NCI-H69 (cell line): ENCODE measurements at regions not wholly inside any gene's neighbourhood (a gene's known extent, or its start where the extent isn't known, plus 50 kb on each side); places are given as distances from the start of the nearest gene placed in this dataset.

Source experiments
- DNase-seq: peaks from one replicate; lab custom pipeline; 2025; lab: John Stamatoyannopoulos, UW

- DNase-seq: no peak
These were observed 114.2 kb upstream of the EEA1 start for GRCh38 chr12:93043192-93043876.

- DNase-seq: no peak
These were observed 114.7 kb upstream of the EEA1 start for GRCh38 chr12:93043877-93044209.

DNA sequence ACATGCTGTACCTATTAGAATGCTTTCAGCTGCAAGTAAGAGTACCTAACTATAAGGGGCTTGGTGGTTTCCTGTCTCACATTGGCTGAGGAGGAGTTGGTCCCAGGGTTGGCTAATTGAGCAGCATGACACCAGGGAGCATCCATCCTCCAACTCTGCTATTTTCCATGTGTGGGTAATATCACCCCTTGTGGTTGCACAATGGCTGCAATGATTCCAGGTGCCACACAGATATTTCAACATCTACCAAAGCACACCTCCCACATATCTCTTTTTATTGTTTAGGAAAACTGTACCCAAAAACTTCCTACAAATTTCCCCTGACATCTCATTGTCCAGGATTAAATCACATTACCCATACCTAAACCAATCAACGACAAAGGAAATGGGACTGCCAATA is 118.0 kb upstream of the EEA1 start:
- no peak for DNase-seq

GRCh38 chr12:93048656-93049055 is 119.6 kb upstream of the EEA1 start:
- no peak for DNase-seq

GRCh38 chr12:93050026-93050747 is 121.1 kb upstream of the EEA1 start:
- peak; percentile 7 for DNase-seq

GRCh38 chr12:93050748-93051081 is 121.6 kb upstream of the EEA1 start:
- DNase-seq: no peak

GRCh38 chr12:93054021-93054420 is 124.9 kb upstream of the EEA1 start:
- DNase-seq: no peak

GRCh38 chr12:93055221-93055620 is 126.1 kb upstream of the EEA1 start:
- DNase-seq: no peak

DNA sequence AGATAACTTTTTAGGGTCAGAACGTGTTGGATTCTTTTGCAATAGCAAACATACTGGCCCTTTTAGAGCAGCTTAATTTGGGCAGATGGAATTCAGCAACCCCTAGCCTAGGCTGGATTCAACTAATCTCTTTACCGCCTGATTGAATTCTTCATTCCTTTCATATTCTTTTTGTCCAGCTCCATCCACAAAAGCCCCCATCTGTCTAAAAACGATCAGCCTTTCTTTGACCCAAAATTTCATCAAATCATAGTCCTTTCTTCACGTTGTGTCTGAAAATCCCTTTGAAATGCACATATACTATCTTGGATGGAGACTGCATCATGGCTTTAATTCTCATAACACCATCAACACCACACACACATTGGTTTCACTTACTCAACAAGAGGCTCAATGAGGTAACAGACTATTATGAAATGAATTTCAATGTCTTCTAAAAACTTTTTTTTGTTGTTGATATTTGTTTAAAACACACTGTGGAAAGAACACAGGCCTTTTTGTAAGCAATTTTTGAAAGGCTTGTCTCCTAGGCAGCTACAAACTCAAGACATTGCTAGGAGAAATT is 128.0 kb upstream of the EEA1 start:
- DNase-seq: no peak

DNA sequence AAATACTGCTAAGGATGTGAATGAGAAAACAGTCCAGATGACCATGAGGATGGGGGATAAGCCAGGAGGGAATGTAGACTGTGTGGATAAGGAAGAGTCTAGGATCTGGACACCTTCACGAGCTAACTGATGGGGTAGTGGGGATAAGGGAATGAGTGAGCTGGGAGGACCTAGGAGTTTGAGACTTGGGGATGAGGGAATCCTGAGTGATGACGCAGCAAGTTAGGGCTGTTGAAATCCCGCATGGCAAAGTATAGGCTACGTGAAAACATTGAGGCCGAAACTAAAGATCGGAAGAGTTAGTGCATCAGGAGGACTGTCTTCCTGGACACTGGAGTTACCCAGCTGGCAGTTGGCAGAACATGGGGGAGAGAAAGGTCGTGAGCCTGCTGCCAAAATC is 129.2 kb upstream of the EEA1 start:
- DNase-seq: no peak

DNA sequence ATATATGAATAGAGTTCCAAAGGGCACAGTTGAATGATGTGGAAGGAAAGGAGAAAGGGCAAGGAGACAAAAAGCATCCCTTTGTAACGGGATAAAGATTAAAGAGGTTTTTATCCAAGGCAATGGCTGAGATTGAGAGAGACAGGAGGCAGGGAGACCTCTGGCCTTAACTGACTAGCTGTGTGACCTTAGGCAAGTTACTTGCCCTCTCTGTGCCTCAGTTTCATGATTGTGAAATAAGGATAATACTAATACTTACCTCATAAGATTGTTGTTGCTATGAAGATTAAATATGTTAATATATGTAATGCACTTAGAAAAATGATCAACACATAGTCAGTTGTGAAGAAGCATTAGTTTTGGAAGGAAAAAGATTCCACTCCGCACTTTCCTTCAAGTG is 130.2 kb upstream of the EEA1 start:
- DNase-seq: no peak

DNA sequence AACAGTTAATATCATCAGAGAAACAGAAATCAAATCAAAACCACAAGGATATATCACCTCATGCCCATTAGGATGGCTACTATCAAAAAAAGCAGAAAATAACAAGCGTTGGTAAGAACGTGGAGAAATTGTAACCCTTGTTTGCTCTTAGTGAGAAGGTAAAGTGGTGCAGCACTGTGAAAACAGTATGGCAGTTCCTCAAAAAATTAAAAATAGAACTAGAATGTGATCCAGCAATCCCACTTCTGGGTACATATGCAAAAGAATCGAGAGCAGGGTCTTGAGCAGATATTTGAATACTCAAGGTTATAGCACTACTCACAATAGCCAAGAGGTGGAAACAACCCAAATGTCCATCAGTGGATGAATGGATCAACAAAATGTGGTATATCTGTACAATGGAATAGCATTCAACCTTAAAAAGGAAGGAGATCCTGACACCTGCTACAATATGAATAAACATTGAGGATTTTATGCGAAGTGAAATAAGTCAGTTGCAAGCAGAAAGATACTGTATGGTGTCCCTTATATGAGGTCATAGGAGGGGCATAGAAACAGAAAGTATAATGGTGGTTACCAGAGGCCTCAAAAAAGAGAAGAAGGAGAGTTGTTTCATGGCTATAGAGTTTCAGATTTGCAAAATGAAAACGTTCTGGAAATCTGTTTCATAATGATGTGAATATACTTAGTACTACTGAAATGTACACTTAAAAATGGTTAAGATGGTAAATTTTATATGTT is 131.0 kb upstream of the EEA1 start:
- no peak for DNase-seq

- DNase-seq: no peak
These were observed 131.8 kb upstream of the EEA1 start for GRCh38 chr12:93060666-93061472.

GRCh38 chr12:93061473-93062419 is 132.7 kb upstream of the EEA1 start:
- no peak for DNase-seq

DNA sequence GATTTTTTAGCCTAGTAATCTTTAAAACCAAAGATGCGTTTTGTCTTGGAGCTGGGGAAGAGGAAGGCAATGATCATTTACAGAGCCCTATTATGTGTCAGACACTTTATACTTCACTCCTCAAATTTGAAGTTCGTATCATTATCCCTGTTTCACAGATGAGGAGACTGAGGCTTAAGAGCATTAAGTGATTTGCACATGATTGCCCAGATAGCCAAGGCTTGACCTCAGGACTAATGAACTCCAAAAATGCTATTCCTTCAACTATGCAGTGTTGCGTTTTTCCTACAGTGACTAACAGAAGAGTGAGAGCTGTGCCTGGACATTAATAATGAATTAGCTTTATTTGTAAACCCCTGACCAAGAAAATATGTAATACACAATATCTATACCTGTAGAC is 136.8 kb upstream of the EEA1 start:
- no peak for DNase-seq

DNA sequence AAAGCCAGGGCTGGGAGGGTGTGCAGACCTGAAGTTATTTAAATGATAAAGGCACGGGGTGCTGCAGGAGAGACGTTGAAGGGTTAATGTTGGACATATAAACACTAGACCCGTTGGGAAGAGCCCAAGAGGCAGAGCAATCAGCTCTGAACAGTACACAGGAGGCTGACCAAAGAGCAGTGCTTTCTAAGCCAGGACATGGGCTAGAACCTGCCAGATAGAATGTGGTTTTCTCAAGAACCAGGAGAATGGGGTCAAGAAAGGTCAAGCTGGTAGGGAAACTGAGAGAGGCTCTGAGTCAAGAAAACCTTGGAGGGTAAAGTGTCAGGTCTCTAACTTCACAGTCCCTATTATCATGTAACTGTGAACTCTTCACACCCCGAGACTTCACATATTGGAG is 143.2 kb upstream of the EEA1 start:
- DNase-seq: no peak

DNA sequence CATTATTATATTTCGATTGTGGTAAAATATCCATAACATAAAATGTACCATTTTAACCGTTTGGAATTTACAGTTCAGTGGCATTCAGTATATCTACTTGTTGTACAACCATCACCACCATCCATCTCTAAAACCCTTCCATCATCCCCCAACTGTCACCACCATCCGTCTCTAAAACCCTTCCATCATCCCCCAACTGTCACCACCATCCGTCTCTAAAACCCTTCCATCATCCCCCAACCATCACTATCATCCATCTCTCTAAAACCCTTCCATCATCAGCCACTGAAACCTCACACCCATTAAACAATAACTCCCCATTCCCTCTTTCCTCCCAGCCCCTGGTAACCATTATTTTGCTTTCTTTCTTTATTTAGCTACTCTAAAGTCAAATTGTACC is 144.2 kb upstream of the EEA1 start:
- DNase-seq: no peak

DNA sequence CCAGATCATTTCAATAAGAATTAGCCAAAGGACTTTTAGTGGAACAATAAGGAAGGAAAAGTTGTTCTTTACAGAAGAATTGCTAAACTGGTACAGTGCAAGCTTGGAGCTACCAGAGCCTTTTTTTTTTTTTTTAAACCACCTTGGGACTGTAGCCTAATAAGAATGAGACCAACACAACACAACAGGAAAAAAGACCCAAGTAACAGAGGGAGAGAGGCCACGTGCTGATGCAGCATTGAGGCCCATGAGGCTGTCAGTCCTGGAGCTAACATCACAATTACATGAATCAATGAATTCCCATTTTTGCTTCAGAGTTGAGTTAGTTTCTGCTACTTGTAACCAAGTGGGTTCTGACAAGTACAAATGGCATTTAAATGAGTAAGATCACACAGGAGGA is 149.0 kb upstream of the EEA1 start:
- DNase-seq: no peak

- no peak for DNase-seq
These were observed 149.5 kb upstream of the EEA1 start for GRCh38 chr12:93078577-93078976.

- no peak for DNase-seq
These were observed 150.2 kb upstream of the EEA1 start for GRCh38 chr12:93079271-93079670.

- DNase-seq: no peak
These were observed 150.9 kb upstream of the EEA1 start for GRCh38 chr12:93079976-93080375.
